ENCODE measurements at regions not wholly inside any gene's neighbourhood (a gene's known extent, or its start where the extent isn't known, plus 50 kb on each side); places are given as distances from the start of the nearest gene placed in this dataset.
A peak's percentile ranks its signal among the peaks of the same experiment; 100 is the strongest.

GRCh38 chr17:77449908-77450741 is 309.4 kb downstream of the SEC14L1 start:
- peak; percentile 70 for DNase-seq (ENCODE audit: low read depth, low spot score)
- in situ Hi-C loops (cut with HindIII; ENCODE audit: low pct_unique_long_range_greater_than_20kb, low sequenced_read_pairs) = loop anchor here (10.0 kb wide), 1 partner anchor 105 kb away; no protein-coding TSS in a partner anchor

- in situ Hi-C loops (cut with HindIII; ENCODE audit: low pct_unique_long_range_greater_than_20kb, low sequenced_read_pairs) = loop anchor here (10.0 kb wide), 1 partner anchor 106 kb away; no protein-coding TSS in a partner anchor
- no peak for DNase-seq (ENCODE audit: low read depth, low spot score)
These were observed 310.0 kb downstream of the SEC14L1 start for GRCh38 chr17:77450742-77451244.

- DNase-seq (ENCODE audit: low read depth, low spot score) = peak; percentile 99
- in situ Hi-C loops (cut with HindIII; ENCODE audit: low pct_unique_long_range_greater_than_20kb, low sequenced_read_pairs) = loop anchor here (10.0 kb wide), 1 partner anchor 107 kb away; no protein-coding TSS in a partner anchor
These were observed 310.6 kb downstream of the SEC14L1 start for GRCh38 chr17:77451245-77451893.

- peak; percentile 83 for DNase-seq (ENCODE audit: low read depth, low spot score)
- in situ Hi-C loops (cut with HindIII; ENCODE audit: low pct_unique_long_range_greater_than_20kb, low sequenced_read_pairs) = loop anchor here (10.0 kb wide), 1 partner anchor 107 kb away; no protein-coding TSS in a partner anchor
These were observed 311.4 kb downstream of the SEC14L1 start for GRCh38 chr17:77451894-77452852.

GRCh38 chr17:77453613-77454241 is 313.0 kb downstream of the SEC14L1 start:
- in situ Hi-C loops (cut with HindIII; ENCODE audit: low pct_unique_long_range_greater_than_20kb, low sequenced_read_pairs) = loop anchor here (10.0 kb wide), 1 partner anchor 109 kb away; no protein-coding TSS in a partner anchor
- peak; percentile 75 for DNase-seq (ENCODE audit: low read depth, low spot score)

- in situ Hi-C loops (cut with HindIII; ENCODE audit: low pct_unique_long_range_greater_than_20kb, low sequenced_read_pairs) = loop anchor here (10.0 kb wide), 1 partner anchor 110 kb away; no protein-coding TSS in a partner anchor
- DNase-seq (ENCODE audit: low read depth, low spot score) = peak; percentile 64
These were observed 313.7 kb downstream of the SEC14L1 start for GRCh38 chr17:77454242-77455095.

- in situ Hi-C loops (cut with HindIII; ENCODE audit: low pct_unique_long_range_greater_than_20kb, low sequenced_read_pairs) = loop anchor here (10.0 kb wide), 1 partner anchor 110 kb away; no protein-coding TSS in a partner anchor
- DNase-seq (ENCODE audit: low read depth, low spot score) = peak; percentile 100
These were observed 314.5 kb downstream of the SEC14L1 start for GRCh38 chr17:77455111-77455890.

GRCh38 chr17:77455891-77456260 is 315.1 kb downstream of the SEC14L1 start:
- no peak for DNase-seq (ENCODE audit: low read depth, low spot score)
- in situ Hi-C loops (cut with HindIII; ENCODE audit: low pct_unique_long_range_greater_than_20kb, low sequenced_read_pairs) = loop anchor here (10.0 kb wide), 1 partner anchor 111 kb away; no protein-coding TSS in a partner anchor

GRCh38 chr17:77456271-77456950 is 315.6 kb downstream of the SEC14L1 start:
- DNase-seq (ENCODE audit: low read depth, low spot score) = no peak
- in situ Hi-C loops (cut with HindIII; ENCODE audit: low pct_unique_long_range_greater_than_20kb, low sequenced_read_pairs) = loop anchor here (10.0 kb wide), 1 partner anchor 112 kb away; no protein-coding TSS in a partner anchor

GRCh38 chr17:77456951-77457548 is 316.3 kb downstream of the SEC14L1 start:
- peak; percentile 55 for DNase-seq (ENCODE audit: low read depth, low spot score)
- in situ Hi-C loops (cut with HindIII; ENCODE audit: low pct_unique_long_range_greater_than_20kb, low sequenced_read_pairs) = loop anchor here (10.0 kb wide), 1 partner anchor 112 kb away; no protein-coding TSS in a partner anchor

GRCh38 chr17:77457572-77458201 is 316.9 kb downstream of the SEC14L1 start:
- in situ Hi-C loops (cut with HindIII; ENCODE audit: low pct_unique_long_range_greater_than_20kb, low sequenced_read_pairs) = loop anchor here (10.0 kb wide), 1 partner anchor 113 kb away; no protein-coding TSS in a partner anchor
- peak; percentile 57 for DNase-seq (ENCODE audit: low read depth, low spot score)

GRCh38 chr17:77458202-77459017 is 317.6 kb downstream of the SEC14L1 start:
- DNase-seq (ENCODE audit: low read depth, low spot score) = peak; percentile 58
- in situ Hi-C loops (cut with HindIII; ENCODE audit: low pct_unique_long_range_greater_than_20kb, low sequenced_read_pairs) = loop anchor here (10.0 kb wide), 1 partner anchor 114 kb away; no protein-coding TSS in a partner anchor
